GM23338 (cell line): ENCODE measurements at regions not wholly inside any gene's neighbourhood (a gene's known extent, or its start where the extent isn't known, plus 50 kb on each side); places are given as distances from the start of the nearest gene placed in this dataset.

Experiments used
- ATAC-seq: fragments of 200-7000 bp; cut with Tn5 transposase; 3 replicates; pipeline ENCODE4 v1.9.1; 2020
- DNase-seq: peaks from one replicate; pipeline ENCODE4 v3.0.0-alpha.2; 2015; ENCODE audit warnings: low spot score
- H2AFZ ChIP-seq: fragments of 200-600 bp; sonication (generic); 2 replicates; pipeline ENCODE4 v1.8.0; 2016; ENCODE audit warnings: antibody characterized with exemption, mild to moderate bottlenecking, moderate library complexity
- H3F3A ChIP-seq: fragments of 200-600 bp; sonication (generic); replicated peaks from 2 replicates; pipeline ENCODE4 v1.8.0; 2017; ENCODE audit warnings: antibody characterized with exemption, mixed run types, low read depth
- H3K27ac ChIP-seq: fragments of 200-600 bp; sonication (generic); 2 replicates; pipeline ENCODE4 v1.6.1; 2016; ENCODE audit warnings: low read depth
- H3K27me3 ChIP-seq: fragments of 200-600 bp; sonication (generic); 2 replicates; pipeline ENCODE4 v1.8.0; 2016; ENCODE audit warnings: mild to moderate bottlenecking, mixed run types, moderate library complexity; ENCODE audit not compliant: insufficient read depth
- H3K36me3 ChIP-seq: fragments of 200-600 bp; sonication (generic); 2 replicates; pipeline ENCODE4 v1.8.0; 2016; ENCODE audit warnings: mild to moderate bottlenecking; ENCODE audit not compliant: insufficient read depth
- H3K4me1 ChIP-seq: fragments of 200-600 bp; sonication (generic); 2 replicates; pipeline ENCODE4 v1.8.0; 2016; ENCODE audit warnings: mild to moderate bottlenecking, moderate library complexity; ENCODE audit not compliant: insufficient read depth
- H3K4me2 ChIP-seq: fragments of 200-600 bp; sonication (generic); 2 replicates; pipeline ENCODE4 v1.7.1; 2017; ENCODE audit warnings: mixed run types
- H3K4me3 ChIP-seq: fragments of 200-600 bp; sonication (generic); 2 replicates; pipeline ENCODE4 v1.6.1; 2016; ENCODE audit warnings: mixed run types
- H3K79me2 ChIP-seq: fragments of 200-600 bp; sonication (generic); replicated peaks from 2 replicates; pipeline ENCODE4 v1.8.0; 2017; ENCODE audit warnings: mild to moderate bottlenecking; ENCODE audit not compliant: insufficient read depth
- H3K9me2 ChIP-seq: fragments of 200-600 bp; sonication (generic); 2 replicates; pipeline ENCODE4 v1.8.0; 2017; ENCODE audit not compliant: insufficient read depth
- H4K20me1 ChIP-seq: fragments of 200-600 bp; sonication (generic); replicated peaks from 2 replicates; pipeline ENCODE4 v1.8.0; 2017; ENCODE audit warnings: mild to moderate bottlenecking; ENCODE audit not compliant: insufficient read depth
- H3K27ac Mint-ChIP-seq: 2 replicates; pipeline ENCODE4 v1.8.0; 2020; ENCODE audit warnings: inconsistent platforms, mild to moderate bottlenecking, moderate library complexity, mixed read lengths
- H3K27me3 Mint-ChIP-seq: 3 replicates; pipeline ENCODE4 v1.8.0; 2022; ENCODE audit warnings: low read depth, mild to moderate bottlenecking, moderate library complexity, mixed read lengths, inconsistent platforms; ENCODE audit not compliant: insufficient read depth, poor library complexity
- H3K36me3 Mint-ChIP-seq: 3 replicates; pipeline ENCODE4 v1.8.0; 2021; ENCODE audit warnings: low read depth, mild to moderate bottlenecking, inconsistent platforms, moderate library complexity, mixed read lengths
- H3K4me1 Mint-ChIP-seq: 3 replicates; pipeline ENCODE4 v1.8.0; 2020; ENCODE audit warnings: mild to moderate bottlenecking, inconsistent platforms, mixed read lengths
- H3K4me3 Mint-ChIP-seq: 3 replicates; pipeline ENCODE4 v1.8.0; 2021; ENCODE audit warnings: moderate library complexity, mild to moderate bottlenecking, inconsistent platforms, mixed read lengths
- H3K9me3 Mint-ChIP-seq: 3 replicates; pipeline ENCODE4 v1.8.0; 2020; ENCODE audit warnings: moderate library complexity, mild to moderate bottlenecking, inconsistent platforms, mixed read lengths
- CREB1 ChIP-seq: fragments of 250-450 bp; sonication (Bioruptor Pico); IDR thresholded peaks from 2 replicates; pipeline ENCODE4 v1.5.0; 2020; ENCODE audit warnings: low read depth, mild to moderate bottlenecking, moderate library complexity
- CTCF ChIP-seq, 2 experiments: fragments of 200-600 bp in 1 of 2; sonication (generic) in 1 of 2; conservative IDR thresholded peaks; 2 replicates each; pipeline versions ENCODE4 v1.5.1 to v1.6.1; 2016 to 2017; ENCODE audit warnings: antibody characterized with exemption in 2 of 2, low read depth in 2 of 2, mild to moderate bottlenecking in 2 of 2, moderate library complexity in 1 of 2
- EZH2 ChIP-seq: fragments of 200-600 bp; sonication (generic); IDR thresholded peaks from one replicate; pipeline ENCODE4 v1.8.0; 2017; ENCODE audit warnings: antibody characterized with exemption, mild to moderate bottlenecking, low read depth; ENCODE audit not compliant: unreplicated experiment
- EZH2phosphoT487 ChIP-seq: fragments of 200-600 bp; sonication (generic); IDR thresholded peaks from one replicate; pipeline ENCODE4 v1.8.1; 2018; ENCODE audit warnings: antibody characterized with exemption; ENCODE audit not compliant: unreplicated experiment
- JUNB ChIP-seq: IDR thresholded peaks from one replicate; pipeline ENCODE4 v1.6.1; 2016; ENCODE audit warnings: antibody characterized with exemption; ENCODE audit not compliant: unreplicated experiment
- NANOG ChIP-seq: IDR thresholded peaks from 2 replicates; pipeline ENCODE4 v1.6.1; 2016; ENCODE audit warnings: antibody characterized with exemption, borderline replicate concordance
- POLR2AphosphoS5 ChIP-seq: IDR thresholded peaks from 2 replicates; pipeline ENCODE4 v1.6.1; 2016; ENCODE audit warnings: antibody characterized with exemption, low read depth
- STAT1 ChIP-seq: IDR thresholded peaks from one replicate; pipeline ENCODE4 v1.6.1; 2016; ENCODE audit warnings: antibody characterized with exemption; ENCODE audit not compliant: unreplicated experiment
- ZNF331 ChIP-seq: fragments of 250-450 bp; sonication (Bioruptor Pico); IDR thresholded peaks from 2 replicates; pipeline ENCODE4 v1.5.0; 2020; ENCODE audit warnings: low read depth, mild to moderate bottlenecking, moderate library complexity
- TF ChIP-seq, protein P1 (sequence below): IDR thresholded peaks from 2 replicates; pipeline ENCODE4 v1.6.1; 2016; ENCODE audit warnings: antibody characterized with exemption
- TF ChIP-seq, protein P2 (sequence below): IDR thresholded peaks from one replicate; pipeline ENCODE4 v1.6.1; 2018; ENCODE audit warnings: antibody characterized with exemption; ENCODE audit not compliant: unreplicated experiment

DNA sequence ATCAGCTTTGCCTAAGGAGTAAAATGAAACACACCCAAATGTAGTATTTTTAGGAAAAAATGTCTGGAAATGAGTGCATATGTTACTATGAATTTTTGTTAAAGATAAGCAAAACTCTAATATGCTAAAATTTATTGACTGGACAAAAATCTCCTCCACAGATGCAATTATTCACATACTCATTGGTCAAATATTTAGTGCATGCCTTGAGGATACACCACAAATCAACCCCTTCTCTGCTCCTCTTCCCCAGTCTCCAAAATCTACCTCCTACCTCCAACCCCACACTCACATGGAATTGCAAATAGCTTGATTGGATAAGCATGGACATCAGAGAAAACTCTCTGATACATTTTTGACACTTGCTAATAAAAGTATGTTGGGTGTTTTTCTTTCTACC lies 95.6 kb upstream of the CDC42EP3 start (continued):
- TF ChIP-seq STAT1 (no peak), ZNF331 (no peak), NANOG (no peak), EZH2 (no peak)
- TF ChIP-seq, protein P1, sequence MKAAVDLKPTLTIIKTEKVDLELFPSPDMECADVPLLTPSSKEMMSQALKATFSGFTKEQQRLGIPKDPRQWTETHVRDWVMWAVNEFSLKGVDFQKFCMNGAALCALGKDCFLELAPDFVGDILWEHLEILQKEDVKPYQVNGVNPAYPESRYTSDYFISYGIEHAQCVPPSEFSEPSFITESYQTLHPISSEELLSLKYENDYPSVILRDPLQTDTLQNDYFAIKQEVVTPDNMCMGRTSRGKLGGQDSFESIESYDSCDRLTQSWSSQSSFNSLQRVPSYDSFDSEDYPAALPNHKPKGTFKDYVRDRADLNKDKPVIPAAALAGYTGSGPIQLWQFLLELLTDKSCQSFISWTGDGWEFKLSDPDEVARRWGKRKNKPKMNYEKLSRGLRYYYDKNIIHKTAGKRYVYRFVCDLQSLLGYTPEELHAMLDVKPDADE, result no peak

GRCh38 chr2:37767959-37768925 lies 96.8 kb upstream of the CDC42EP3 start:
- Histone ChIP-seq H4K20me1 (no peaks in the 10 kb centered on the region), H3K36me3 (no peaks in the 10 kb centered on the region), H3K4me1 (no peaks in the 10 kb centered on the region), H3K9me2 (no peaks in the 10 kb centered on the region), H3F3A (no peaks in the 10 kb centered on the region), H3K4me3 (no peak overlapping the region), H3K79me2 (no peaks in the 10 kb centered on the region), H3K27me3 (no peaks in the 10 kb centered on the region), H3K27ac (no peak overlapping the region), H2AFZ (no peak overlapping the region), H3K4me2 (no peak overlapping the region)
- H3K9me3 Mint-ChIP-seq, result peaks cover 2% of the 10 kb centered on the region; the same call in 1 of the 3 replicates
- H3K27ac Mint-ChIP-seq, result no peak overlapping the region
- ATAC-seq, result peak; percentile 32; the same call in 1 of the 3 replicates
- 0 out of 3 replicates have a peak, but pooled peaks cover 1% of the 10 kb centered on the region for H3K36me3 Mint-ChIP-seq
- no peak overlapping the region for H3K4me3 Mint-ChIP-seq
- DNase-seq, result peak; percentile 8
- H3K27me3 Mint-ChIP-seq, result peaks cover 3% of the 10 kb centered on the region
- H3K4me1 Mint-ChIP-seq, result peaks cover 6% of the 10 kb centered on the region; the same call in 2 of the 3 replicates
- TF ChIP-seq EZH2, result no peak
- no peak for TF ChIP-seq POLR2AphosphoS5
- TF ChIP-seq NANOG, result no peak
- no peak for TF ChIP-seq STAT1
- no peak for TF ChIP-seq EZH2phosphoT487
- no peak for TF ChIP-seq ZNF331
- TF ChIP-seq CREB1 (CRISPR knock-in tag), result no peak
- TF ChIP-seq JUNB, result no peak
- TF ChIP-seq, protein P2, sequence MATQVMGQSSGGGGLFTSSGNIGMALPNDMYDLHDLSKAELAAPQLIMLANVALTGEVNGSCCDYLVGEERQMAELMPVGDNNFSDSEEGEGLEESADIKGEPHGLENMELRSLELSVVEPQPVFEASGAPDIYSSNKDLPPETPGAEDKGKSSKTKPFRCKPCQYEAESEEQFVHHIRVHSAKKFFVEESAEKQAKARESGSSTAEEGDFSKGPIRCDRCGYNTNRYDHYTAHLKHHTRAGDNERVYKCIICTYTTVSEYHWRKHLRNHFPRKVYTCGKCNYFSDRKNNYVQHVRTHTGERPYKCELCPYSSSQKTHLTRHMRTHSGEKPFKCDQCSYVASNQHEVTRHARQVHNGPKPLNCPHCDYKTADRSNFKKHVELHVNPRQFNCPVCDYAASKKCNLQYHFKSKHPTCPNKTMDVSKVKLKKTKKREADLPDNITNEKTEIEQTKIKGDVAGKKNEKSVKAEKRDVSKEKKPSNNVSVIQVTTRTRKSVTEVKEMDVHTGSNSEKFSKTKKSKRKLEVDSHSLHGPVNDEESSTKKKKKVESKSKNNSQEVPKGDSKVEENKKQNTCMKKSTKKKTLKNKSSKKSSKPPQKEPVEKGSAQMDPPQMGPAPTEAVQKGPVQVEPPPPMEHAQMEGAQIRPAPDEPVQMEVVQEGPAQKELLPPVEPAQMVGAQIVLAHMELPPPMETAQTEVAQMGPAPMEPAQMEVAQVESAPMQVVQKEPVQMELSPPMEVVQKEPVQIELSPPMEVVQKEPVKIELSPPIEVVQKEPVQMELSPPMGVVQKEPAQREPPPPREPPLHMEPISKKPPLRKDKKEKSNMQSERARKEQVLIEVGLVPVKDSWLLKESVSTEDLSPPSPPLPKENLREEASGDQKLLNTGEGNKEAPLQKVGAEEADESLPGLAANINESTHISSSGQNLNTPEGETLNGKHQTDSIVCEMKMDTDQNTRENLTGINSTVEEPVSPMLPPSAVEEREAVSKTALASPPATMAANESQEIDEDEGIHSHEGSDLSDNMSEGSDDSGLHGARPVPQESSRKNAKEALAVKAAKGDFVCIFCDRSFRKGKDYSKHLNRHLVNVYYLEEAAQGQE, result no peak
- TF ChIP-seq CTCF (conservative IDR thresholded peaks at IDR 0.05; ENCODE audit: low read depth in 2 of 2), result no peak
- TF ChIP-seq, protein P1, result no peak
